ENCODE measurements at regions not wholly inside any gene's neighbourhood (a gene's known extent, or its start where the extent isn't known, plus 50 kb on each side); places are given as distances from the start of the nearest gene placed in this dataset.

GRCh38 chr12:126193190-126193589 lies 1128.0 kb downstream of the AACS start:
- DNase-seq (ENCODE audit: low read depth) = no peak

- no peak for DNase-seq (ENCODE audit: low read depth)
Observed at GRCh38 chr12:126196263-126196662, 1131.0 kb downstream of the AACS start.

- no peak for DNase-seq (ENCODE audit: low read depth)
Observed at GRCh38 chr12:126198516-126198915, 1133.3 kb downstream of the AACS start.

- no peak for DNase-seq (ENCODE audit: low read depth)
Observed at GRCh38 chr12:126198966-126199692, 1133.9 kb downstream of the AACS start.

- DNase-seq (ENCODE audit: low read depth) = no peak
Observed at GRCh38 chr12:126201981-126202537, 1136.8 kb downstream of the AACS start.

GRCh38 chr12:126204326-126204725 lies 1139.1 kb downstream of the AACS start:
- no peak for DNase-seq (ENCODE audit: low read depth)

GRCh38 chr12:126210026-126210425 lies 1144.8 kb downstream of the AACS start:
- no peak for DNase-seq (ENCODE audit: low read depth)

GRCh38 chr12:126210448-126210847 lies 1145.2 kb downstream of the AACS start:
- DNase-seq (ENCODE audit: low read depth) = no peak

- no peak for DNase-seq (ENCODE audit: low read depth)
Observed at GRCh38 chr12:126212824-126213223, 1147.6 kb downstream of the AACS start.

- DNase-seq (ENCODE audit: low read depth) = no peak
Observed at GRCh38 chr12:126218697-126219096, 1153.5 kb downstream of the AACS start.

GRCh38 chr12:126219139-126219538 lies 1153.9 kb downstream of the AACS start:
- DNase-seq (ENCODE audit: low read depth) = no peak

- no peak for DNase-seq (ENCODE audit: low read depth)
Observed at GRCh38 chr12:126219654-126220279, 1154.5 kb downstream of the AACS start.

- DNase-seq (ENCODE audit: low read depth) = no peak
Observed at GRCh38 chr12:126224032-126224431, 1158.8 kb downstream of the AACS start.

- no peak for DNase-seq (ENCODE audit: low read depth)
Observed at GRCh38 chr12:126228936-126229335, 1163.7 kb downstream of the AACS start.

GRCh38 chr12:126232711-126233110 lies 1167.5 kb downstream of the AACS start:
- no peak for DNase-seq (ENCODE audit: low read depth)

- DNase-seq (ENCODE audit: low read depth) = no peak
Observed at GRCh38 chr12:126233625-126234024, 1168.4 kb downstream of the AACS start.

GRCh38 chr12:126243814-126244440 lies 1178.7 kb downstream of the AACS start:
- DNase-seq (ENCODE audit: low read depth) = no peak

GRCh38 chr12:126247936-126248335 lies 1182.7 kb downstream of the AACS start:
- no peak for DNase-seq (ENCODE audit: low read depth)

- DNase-seq (ENCODE audit: low read depth) = no peak
Observed at GRCh38 chr12:126248871-126249403, 1183.7 kb downstream of the AACS start.

GRCh38 chr12:126258190-126258589 lies 1193.0 kb downstream of the AACS start:
- no peak for DNase-seq (ENCODE audit: low read depth)

- DNase-seq (ENCODE audit: low read depth) = no peak
Observed at GRCh38 chr12:126262829-126263228, 1197.6 kb downstream of the AACS start.

- DNase-seq (ENCODE audit: low read depth) = no peak
Observed at GRCh38 chr12:126268222-126268621, 1203.0 kb downstream of the AACS start.

- no peak for DNase-seq (ENCODE audit: low read depth)
Observed at GRCh38 chr12:126271159-126271558, 1205.9 kb downstream of the AACS start.

All from stimulated activated CD8-positive, alpha-beta memory T cell treated with anti-CD3 and anti-CD28 coated beads, Interleukin-15, amount 100 ng/mL, for 1 hour (primary cell).